ENCODE measurements at regions not wholly inside any gene's neighbourhood (a gene's known extent, or its start where the extent isn't known, plus 50 kb on each side); places are given as distances from the start of the nearest gene placed in this dataset.

DNA sequence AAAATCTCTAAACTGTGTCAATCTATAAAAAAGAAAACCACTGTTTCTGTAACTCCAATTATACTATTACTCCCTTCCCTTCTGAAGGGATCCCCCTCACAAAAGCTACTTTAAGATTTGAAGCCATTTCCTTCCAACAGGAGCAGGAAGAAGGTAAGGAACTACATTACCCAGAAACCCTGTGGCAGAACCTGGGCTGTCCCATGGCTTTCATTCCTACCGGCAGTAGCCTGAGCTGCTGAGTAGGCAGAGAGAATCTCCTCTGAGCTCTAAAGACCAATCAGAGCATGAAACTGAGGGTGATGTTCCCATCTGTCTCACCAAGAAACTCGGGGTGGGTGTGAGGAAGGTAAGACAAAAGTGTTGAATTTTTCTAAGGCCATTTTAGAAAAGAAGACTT is 108.0 kb upstream of the LRFN2 start:
- DNase-seq (ENCODE audit: low read depth, low spot score) (no peak), FAIRE-seq (no peak)
- H3K9ac ChIP-seq (ENCODE audit: control insufficient read depth, extremely low read depth, insufficient read depth, low read length): no peak overlapping the region
- H2AFZ ChIP-seq (ENCODE audit: control insufficient read depth, low read length): no peak overlapping the region
- TF ChIP-seq CTCF (optimal IDR thresholded peaks at IDR 0.05 in 1 of 3, IDR thresholded peaks at IDR 0.05 in 1 of 3, conservative IDR thresholded peaks at IDR 0.05 in 1 of 3; ENCODE audit: extremely low read depth in 1 of 3, insufficient read depth in 2 of 3, low read length in 3 of 3) (no peak), EZH2 (IDR thresholded peaks at IDR 0.05; ENCODE audit: low read length) (no peak)
- no peaks in the 10 kb centered on the region for H3K36me3 ChIP-seq (ENCODE audit: control insufficient read depth in 2 of 2, extremely low read depth in 1 of 2, insufficient read depth in 2 of 2, low read length in 2 of 2)
- no peaks in the 10 kb centered on the region for H3K9me3 ChIP-seq (ENCODE audit: control insufficient read depth, low read depth, low read length)
- H3K4me1 ChIP-seq (ENCODE audit: control insufficient read depth, extremely low read depth, insufficient read depth, low read length): no peaks in the 10 kb centered on the region
- no peaks in the 10 kb centered on the region for H4K20me1 ChIP-seq (ENCODE audit: control insufficient read depth, extremely low read depth, insufficient read depth, low read length)
- H3K27ac ChIP-seq (ENCODE audit: control insufficient read depth, insufficient read depth, low read length): no peak overlapping the region
- H3K27me3 ChIP-seq (ENCODE audit: control insufficient read depth, extremely low read depth, insufficient read depth, low read length): no peaks in the 10 kb centered on the region
- H3K4me2 ChIP-seq (ENCODE audit: control insufficient read depth, extremely low read depth, insufficient read depth, low read depth, low read length): no peak overlapping the region
- no peak overlapping the region for H3K4me3 ChIP-seq (ENCODE audit: control insufficient read depth in 2 of 3, extremely low read depth in 1 of 3, insufficient read depth in 2 of 3, low read depth in 1 of 3, low read length in 3 of 3)
- H3K9me1 ChIP-seq (ENCODE audit: control insufficient read depth, extremely low read depth, insufficient read depth, low read length): no peaks in the 10 kb centered on the region
- dilution Hi-C loops (cut with MboI; ENCODE audit: extremely low pct_ligation_motif_present, low sequenced_read_pairs): no loop called here
- H3K79me2 ChIP-seq (ENCODE audit: control insufficient read depth, insufficient read depth, low read length): no peaks in the 10 kb centered on the region

- H3K9ac ChIP-seq (ENCODE audit: control insufficient read depth, extremely low read depth, insufficient read depth, low read length): no peak overlapping the region
- no peak overlapping the region for H3K27ac ChIP-seq (ENCODE audit: control insufficient read depth, insufficient read depth, low read length)
- FAIRE-seq (no peak), DNase-seq (ENCODE audit: low read depth, low spot score) (no peak)
- no peaks in the 10 kb centered on the region for H3K79me2 ChIP-seq (ENCODE audit: control insufficient read depth, insufficient read depth, low read length)
- no peaks in the 10 kb centered on the region for H3K4me1 ChIP-seq (ENCODE audit: control insufficient read depth, extremely low read depth, insufficient read depth, low read length)
- H4K20me1 ChIP-seq (ENCODE audit: control insufficient read depth, extremely low read depth, insufficient read depth, low read length): no peaks in the 10 kb centered on the region
- H3K4me2 ChIP-seq (ENCODE audit: control insufficient read depth, extremely low read depth, insufficient read depth, low read depth, low read length): no peak overlapping the region
- H3K9me1 ChIP-seq (ENCODE audit: control insufficient read depth, extremely low read depth, insufficient read depth, low read length): no peaks in the 10 kb centered on the region
- H3K4me3 ChIP-seq (ENCODE audit: control insufficient read depth in 2 of 3, extremely low read depth in 1 of 3, insufficient read depth in 2 of 3, low read depth in 1 of 3, low read length in 3 of 3): no peak overlapping the region
- H3K36me3 ChIP-seq (ENCODE audit: control insufficient read depth in 2 of 2, extremely low read depth in 1 of 2, insufficient read depth in 2 of 2, low read length in 2 of 2): no peaks in the 10 kb centered on the region
- H3K9me3 ChIP-seq (ENCODE audit: control insufficient read depth, low read depth, low read length): no peaks in the 10 kb centered on the region
- no peak for TF ChIP-seq CTCF (optimal IDR thresholded peaks at IDR 0.05 in 1 of 3, IDR thresholded peaks at IDR 0.05 in 1 of 3, conservative IDR thresholded peaks at IDR 0.05 in 1 of 3; ENCODE audit: extremely low read depth in 1 of 3, insufficient read depth in 2 of 3, low read length in 3 of 3)
- no peak for TF ChIP-seq EZH2 (IDR thresholded peaks at IDR 0.05; ENCODE audit: low read length)
- dilution Hi-C loops (cut with MboI; ENCODE audit: extremely low pct_ligation_motif_present, low sequenced_read_pairs): no loop called here
- peaks cover 3% of the 10 kb centered on the region for H3K27me3 ChIP-seq (ENCODE audit: control insufficient read depth, extremely low read depth, insufficient read depth, low read length)
- H2AFZ ChIP-seq (ENCODE audit: control insufficient read depth, low read length): no peak overlapping the region
Measured at GRCh38 chr6:40693768-40694167, 106.6 kb upstream of the LRFN2 start.
